Cardiac fibroblast (primary cell): ENCODE measurements at regions not wholly inside any gene's neighbourhood (a gene's known extent, or its start where the extent isn't known, plus 50 kb on each side); places are given as distances from the start of the nearest gene placed in this dataset.
"Not testable (repeated sequence)": the region's sequence is repeated elsewhere in the genome, so short reads cannot be mapped to it uniquely, and the experiment has no call there.

Source experiments
- DNase-seq, 2 donors: peaks; one replicate each; pipeline versions ENCODE4 v3.0.0 to v3.0.0-alpha.2; 2010; ENCODE audit warnings: low read depth in 2 of 2
- H3K4me3 ChIP-seq, 2 donors: replicated peaks in 1 of 2; 1 replicate in 1 of 2; 2 replicates in 1 of 2; pipeline ENCODE4 v1.5.1; 2011; ENCODE audit warnings: low read depth in 2 of 2, low read length in 2 of 2, mild to moderate bottlenecking in 2 of 2, moderate library complexity in 1 of 2
- CTCF ChIP-seq: IDR thresholded peaks from one replicate; pipeline ENCODE4 v1.5.1; 2011; ENCODE audit warnings: low read depth, mild to moderate bottlenecking, low read length, inconsistent platforms

GRCh38 chr9:25094518-25094917 lies 548.8 kb upstream of the IZUMO3 start:
- no peak for DNase-seq
- TF ChIP-seq CTCF, result no peak
- H3K4me3 ChIP-seq, result no peak overlapping the region

GRCh38 chr9:25078202-25078601 lies 532.5 kb upstream of the IZUMO3 start:
- H3K4me3 ChIP-seq, result no peak overlapping the region
- TF ChIP-seq CTCF, result no peak
- DNase-seq, result no peak

- no peak for TF ChIP-seq CTCF
- H3K4me3 ChIP-seq, result no peak overlapping the region
- peak in 1 of 2 donors; percentile 0 for DNase-seq
Observed at GRCh38 chr9:25048098-25048724, 502.5 kb upstream of the IZUMO3 start.

GRCh38 chr9:25045469-25045868 lies 499.8 kb upstream of the IZUMO3 start:
- not testable (repeated sequence) for DNase-seq, H3K4me3 ChIP-seq

GRCh38 chr9:25029743-25030142 lies 484.0 kb upstream of the IZUMO3 start:
- TF ChIP-seq CTCF, result no peak
- no peak overlapping the region for H3K4me3 ChIP-seq
- DNase-seq, result no peak

- no peak overlapping the region for H3K4me3 ChIP-seq
- no peak for TF ChIP-seq CTCF
- no peak for DNase-seq
Observed at GRCh38 chr9:25025686-25026085, 480.0 kb upstream of the IZUMO3 start.

GRCh38 chr9:25025156-25025555 lies 479.5 kb upstream of the IZUMO3 start:
- no peak for DNase-seq
- H3K4me3 ChIP-seq, result no peak overlapping the region
- TF ChIP-seq CTCF, result no peak
